KOPT-K1 (cell line): ENCODE measurements at regions not wholly inside any gene's neighbourhood (a gene's known extent, or its start where the extent isn't known, plus 50 kb on each side); places are given as distances from the start of the nearest gene placed in this dataset.
"Not testable (repeated sequence)": the region's sequence is repeated elsewhere in the genome, so short reads cannot be mapped to it uniquely, and the experiment has no call there.

Experiments used
- H3K27ac ChIP-seq: fragments of 200-600 bp; sonication (generic); 2 replicates; pipeline ENCODE4 v1.5.1; 2016; ENCODE audit warnings: antibody characterized with exemption, mild to moderate bottlenecking, low read depth, low read length; ENCODE audit not compliant: poor library complexity, severe bottlenecking
- H3K36me3 ChIP-seq: fragments of 200-600 bp; sonication (generic); 2 replicates; pipeline ENCODE4 v1.5.1; 2017; ENCODE audit warnings: antibody characterized with exemption, mild to moderate bottlenecking, low read length, moderate library complexity; ENCODE audit not compliant: insufficient read depth
- H3K9me3 ChIP-seq: fragments of 200-600 bp; sonication (generic); 2 replicates; pipeline ENCODE4 v1.5.1; 2017; ENCODE audit warnings: antibody characterized with exemption, low read length, mild to moderate bottlenecking; ENCODE audit not compliant: insufficient read depth, poor library complexity, severe bottlenecking

GRCh38 chr11:135031205-135031989 lies 619.4 kb upstream of the B3GAT1 start:
- Histone ChIP-seq H3K9me3 (no peaks in the 10 kb centered on the region), H3K36me3 (no peaks in the 10 kb centered on the region), H3K27ac (no peak overlapping the region)

DNA sequence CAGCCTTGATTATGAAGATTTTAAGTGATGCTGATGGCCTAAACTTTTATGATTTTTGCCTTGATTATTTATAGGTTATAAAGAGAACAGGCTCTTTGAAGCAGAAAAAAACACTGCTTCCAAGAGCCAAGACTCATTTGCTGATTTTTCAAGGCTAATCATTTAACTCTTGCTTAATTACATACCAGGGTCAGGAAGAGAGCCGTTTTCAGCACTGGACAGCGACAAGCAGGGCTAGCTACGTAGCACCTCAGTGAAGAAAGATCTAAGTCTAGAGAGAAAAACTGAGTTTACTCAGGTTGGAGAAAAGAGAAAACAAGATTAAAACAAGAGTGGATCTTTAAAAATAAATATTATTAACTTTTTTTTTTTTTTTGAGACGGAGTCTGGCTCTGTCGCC lies 615.4 kb upstream of the B3GAT1 start:
- H3K9me3 ChIP-seq: no peaks in the 10 kb centered on the region
- no peak overlapping the region for H3K27ac ChIP-seq
- no peaks in the 10 kb centered on the region for H3K36me3 ChIP-seq

DNA sequence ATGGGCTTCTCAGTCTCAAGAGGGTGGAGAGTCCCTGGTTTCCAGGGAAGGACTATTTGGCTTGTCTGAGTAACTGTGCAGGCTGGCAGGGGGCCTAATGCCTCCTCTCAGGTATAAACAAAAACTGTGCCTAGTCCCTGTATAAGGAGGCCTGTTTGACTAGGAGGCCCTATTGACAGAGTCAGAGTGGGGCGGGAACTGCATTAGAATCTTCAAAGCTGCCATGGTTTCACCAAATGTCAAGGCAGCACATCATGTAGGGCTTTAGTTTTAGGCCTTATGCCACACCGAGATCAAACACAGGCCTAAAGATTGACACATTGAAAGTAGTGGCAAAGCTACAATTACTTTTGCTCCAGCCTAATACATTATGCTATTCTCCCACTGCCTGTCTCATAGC lies 611.5 kb upstream of the B3GAT1 start:
- Histone ChIP-seq H3K27ac (no peak overlapping the region), H3K36me3 (no peaks in the 10 kb centered on the region), H3K9me3 (no peaks in the 10 kb centered on the region)

DNA sequence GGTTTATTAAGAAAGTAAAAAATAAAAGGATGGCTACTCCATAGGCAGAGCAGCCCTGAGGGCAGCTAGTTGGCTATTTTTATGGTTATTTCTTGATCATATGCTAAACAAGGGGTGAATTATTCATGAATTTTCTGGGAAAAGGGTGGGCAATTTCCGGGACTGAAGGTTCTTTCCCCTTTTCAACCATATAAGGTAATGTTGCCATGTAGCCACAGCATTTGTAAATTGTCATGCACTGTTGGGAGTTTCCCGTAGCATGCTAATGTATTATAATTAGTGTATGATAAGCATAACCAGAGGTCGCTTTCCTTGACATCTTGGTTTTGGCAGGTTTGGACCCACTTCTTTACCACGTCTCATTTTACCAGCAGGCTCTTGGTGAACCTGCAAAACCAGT lies 610.4 kb upstream of the B3GAT1 start:
- Histone ChIP-seq H3K9me3 (no peaks in the 10 kb centered on the region), H3K36me3 (no peaks in the 10 kb centered on the region), H3K27ac (no peak overlapping the region)

- H3K36me3 ChIP-seq: no peaks in the 10 kb centered on the region
- H3K9me3 ChIP-seq: no peaks in the 10 kb centered on the region
- no peak overlapping the region for H3K27ac ChIP-seq
These were observed 607.9 kb upstream of the B3GAT1 start for GRCh38 chr11:135019899-135020298.

- no peaks in the 10 kb centered on the region for H3K36me3 ChIP-seq
- no peaks in the 10 kb centered on the region for H3K9me3 ChIP-seq
- H3K27ac ChIP-seq: no peak overlapping the region
These were observed 607.4 kb upstream of the B3GAT1 start for GRCh38 chr11:135019343-135019871.

DNA sequence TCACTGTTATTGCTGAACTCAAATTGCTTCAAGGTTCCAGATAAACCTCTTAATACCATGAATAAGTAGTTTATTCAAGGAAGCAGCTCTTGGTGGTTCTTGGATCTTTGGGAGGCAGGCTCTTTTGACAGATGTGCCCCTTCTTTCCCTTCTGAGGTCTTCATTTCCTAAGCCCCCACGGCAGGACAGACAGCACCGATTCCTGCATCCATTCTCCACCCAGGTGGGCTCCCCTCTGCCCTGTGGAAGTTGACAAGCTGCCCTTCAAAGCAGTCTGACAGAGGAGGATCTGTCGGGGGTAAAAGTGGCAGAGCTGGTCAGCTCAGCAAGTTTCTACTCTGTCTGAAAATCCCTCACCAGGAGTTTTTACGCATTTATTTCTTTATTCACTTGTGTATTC lies 605.3 kb upstream of the B3GAT1 start:
- H3K27ac ChIP-seq: no peak overlapping the region
- no peaks in the 10 kb centered on the region for H3K36me3 ChIP-seq
- H3K9me3 ChIP-seq: no peaks in the 10 kb centered on the region

DNA sequence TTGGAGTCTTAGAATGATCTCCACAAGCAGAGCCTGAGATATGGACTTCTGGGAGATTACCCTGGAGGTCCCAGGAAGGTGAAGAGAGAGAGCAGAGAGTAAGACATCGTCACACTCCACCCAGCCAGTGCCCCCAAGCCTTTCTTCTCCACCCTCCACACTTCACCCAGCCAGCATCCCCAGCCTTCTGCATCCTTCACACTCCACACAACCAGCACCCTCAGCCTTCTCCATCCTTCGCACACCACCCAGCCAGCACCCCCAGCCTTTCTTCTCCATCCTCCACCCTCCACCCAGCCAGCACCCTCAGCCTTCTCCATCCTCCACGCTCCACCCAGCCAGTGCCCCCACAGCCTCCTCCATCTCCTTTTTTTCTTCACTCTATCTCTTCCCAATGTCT lies 603.9 kb upstream of the B3GAT1 start:
- Histone ChIP-seq H3K9me3 (no peaks in the 10 kb centered on the region), H3K27ac (no peak overlapping the region)

DNA sequence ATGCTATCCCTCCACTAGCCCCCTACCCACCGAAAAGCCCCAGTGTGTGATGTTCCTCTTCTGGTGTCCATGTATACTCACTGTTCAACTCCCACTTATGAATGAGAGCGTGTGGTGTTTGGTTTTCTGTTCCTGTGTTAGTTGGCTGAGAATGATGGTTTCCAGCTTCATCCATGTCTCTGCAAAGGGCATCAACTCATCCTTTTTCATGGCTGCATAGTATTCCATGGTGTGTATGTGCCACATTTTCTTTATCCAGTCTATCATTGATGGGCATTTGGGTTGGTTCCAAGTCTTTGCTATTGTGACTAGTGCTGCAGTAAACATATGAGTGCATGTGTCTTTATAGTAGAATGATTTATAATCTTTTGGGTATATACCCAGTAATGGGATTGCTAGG lies 599.3 kb upstream of the B3GAT1 start:
- H3K27ac ChIP-seq, H3K9me3 ChIP-seq, H3K36me3 ChIP-seq: not testable (repeated sequence)

More for the DNA sequence above, 603.9 kb upstream of the B3GAT1 start:
- H3K36me3 ChIP-seq: no peaks in the 10 kb centered on the region

DNA sequence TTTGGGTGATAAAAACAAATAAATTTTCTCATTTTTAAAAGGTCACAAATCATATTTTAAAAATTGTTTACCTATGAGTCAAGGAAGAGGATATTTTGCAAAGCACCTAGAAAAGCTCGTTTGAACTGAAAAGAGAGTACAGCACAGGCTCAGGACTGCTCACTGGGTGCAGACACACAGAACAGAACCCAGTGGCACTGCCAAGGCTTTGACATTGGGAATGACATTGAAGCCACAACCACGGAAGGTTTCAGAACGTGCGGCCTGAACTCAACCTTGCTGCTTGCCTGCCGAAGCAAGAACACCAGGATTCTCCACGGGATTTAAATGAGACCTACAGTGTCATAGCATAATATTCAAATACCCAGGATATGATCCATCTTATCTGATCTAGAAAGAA lies 597.1 kb upstream of the B3GAT1 start:
- no peak overlapping the region for H3K27ac ChIP-seq

DNA sequence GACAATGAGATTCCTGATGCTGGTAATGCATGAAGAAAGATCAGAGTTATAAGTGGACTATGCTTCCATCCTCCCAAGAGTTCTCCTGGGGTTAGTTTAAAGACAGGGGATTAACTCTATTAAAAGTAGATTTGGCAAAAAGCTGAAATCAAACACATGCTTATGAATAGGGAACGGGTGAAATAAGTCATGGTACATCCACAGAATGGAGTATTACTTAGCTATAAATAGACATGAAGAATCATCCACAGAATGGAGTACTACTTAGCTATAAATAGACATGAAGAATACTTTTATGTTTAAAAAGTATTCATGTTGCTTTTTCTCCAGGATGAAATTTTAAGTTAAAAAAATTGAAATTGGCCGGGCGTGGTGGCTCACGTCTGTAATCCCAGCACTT lies 596.4 kb upstream of the B3GAT1 start:
- H3K9me3 ChIP-seq: no peaks in the 10 kb centered on the region

More for the DNA sequence above, 597.1 kb upstream of the B3GAT1 start:
- Histone ChIP-seq H3K36me3 (no peaks in the 10 kb centered on the region), H3K9me3 (no peaks in the 10 kb centered on the region)

DNA sequence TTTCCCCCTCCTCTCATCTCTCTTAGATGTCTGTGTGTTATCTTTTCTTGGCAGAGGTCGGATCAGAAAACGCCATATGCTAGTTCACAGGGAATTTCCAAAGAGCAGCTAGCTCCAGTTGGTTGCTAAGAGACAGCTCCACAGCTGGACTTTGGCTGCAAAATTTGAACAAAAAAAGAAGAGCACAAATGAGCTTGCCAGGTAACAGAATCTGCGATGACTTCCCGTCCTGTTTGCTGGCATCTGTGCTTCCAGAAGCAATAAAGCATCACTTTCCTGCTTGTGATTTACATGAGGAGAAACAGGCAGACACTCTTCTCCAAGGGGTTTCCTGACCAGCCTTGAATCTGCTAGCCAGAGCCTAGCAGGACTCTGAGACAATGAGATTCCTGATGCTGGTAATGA lies 596.0 kb upstream of the B3GAT1 start:
- no peaks in the 10 kb centered on the region for H3K36me3 ChIP-seq
- no peak overlapping the region for H3K27ac ChIP-seq

More for the DNA sequence above, 596.4 kb upstream of the B3GAT1 start:
- H3K27ac ChIP-seq: no peak overlapping the region
- H3K36me3 ChIP-seq: no peaks in the 10 kb centered on the region

GRCh38 chr11:135006800-135007199 lies 594.8 kb upstream of the B3GAT1 start:
- Histone ChIP-seq H3K36me3 (no peaks in the 10 kb centered on the region), H3K27ac (no peak overlapping the region), H3K9me3 (no peaks in the 10 kb centered on the region)

More for the DNA sequence above, 596.0 kb upstream of the B3GAT1 start:
- no peaks in the 10 kb centered on the region for H3K9me3 ChIP-seq

- Histone ChIP-seq H3K36me3 (no peaks in the 10 kb centered on the region), H3K9me3 (no peaks in the 10 kb centered on the region), H3K27ac (no peak overlapping the region)
These were observed 592.5 kb upstream of the B3GAT1 start for GRCh38 chr11:135004495-135004894.

DNA sequence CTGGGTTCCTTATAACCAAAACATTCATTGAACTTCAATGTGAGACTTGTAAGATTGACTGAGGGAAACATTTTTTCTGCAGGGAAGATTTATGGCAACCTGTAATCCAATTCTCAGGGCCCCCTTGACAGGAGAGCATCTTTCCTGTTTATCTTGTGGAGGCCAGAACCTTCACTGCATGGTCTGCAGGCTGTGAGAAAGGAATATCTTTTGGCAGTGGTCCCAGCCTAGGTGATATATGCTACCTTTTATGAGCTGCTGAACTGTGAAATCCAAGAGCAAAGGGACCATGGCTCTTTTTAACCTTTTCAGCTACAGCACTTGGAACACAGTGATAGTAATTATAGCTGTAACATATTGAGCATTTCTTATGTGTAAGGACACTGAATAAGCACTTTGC lies 590.2 kb upstream of the B3GAT1 start:
- Histone ChIP-seq H3K27ac (no peak overlapping the region), H3K36me3 (no peaks in the 10 kb centered on the region), H3K9me3 (no peaks in the 10 kb centered on the region)

DNA sequence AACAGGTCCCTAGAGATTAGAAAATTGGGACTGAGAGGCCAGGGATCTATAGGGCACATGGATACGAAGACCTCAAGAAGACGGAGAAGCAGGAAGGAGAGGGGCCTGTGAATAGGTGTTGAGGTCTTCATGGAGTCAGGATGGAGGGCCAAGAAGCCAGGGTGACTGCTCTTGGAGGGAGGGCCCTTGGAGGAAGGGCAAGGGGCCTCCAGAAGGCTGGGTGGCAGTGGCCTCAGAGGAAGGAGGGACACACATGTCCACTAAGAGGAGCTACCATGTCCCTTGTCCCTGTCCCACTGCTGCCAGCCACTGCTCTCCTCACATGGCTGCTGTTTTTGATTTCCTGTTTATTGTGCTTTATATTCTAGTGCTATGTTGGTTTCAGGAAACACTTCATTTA lies 589.5 kb upstream of the B3GAT1 start:
- no peaks in the 10 kb centered on the region for H3K9me3 ChIP-seq
- H3K36me3 ChIP-seq: no peaks in the 10 kb centered on the region
- no peak overlapping the region for H3K27ac ChIP-seq
